ENCODE measurements at regions not wholly inside any gene's neighbourhood (a gene's known extent, or its start where the extent isn't known, plus 50 kb on each side); places are given as distances from the start of the nearest gene placed in this dataset.

DNA sequence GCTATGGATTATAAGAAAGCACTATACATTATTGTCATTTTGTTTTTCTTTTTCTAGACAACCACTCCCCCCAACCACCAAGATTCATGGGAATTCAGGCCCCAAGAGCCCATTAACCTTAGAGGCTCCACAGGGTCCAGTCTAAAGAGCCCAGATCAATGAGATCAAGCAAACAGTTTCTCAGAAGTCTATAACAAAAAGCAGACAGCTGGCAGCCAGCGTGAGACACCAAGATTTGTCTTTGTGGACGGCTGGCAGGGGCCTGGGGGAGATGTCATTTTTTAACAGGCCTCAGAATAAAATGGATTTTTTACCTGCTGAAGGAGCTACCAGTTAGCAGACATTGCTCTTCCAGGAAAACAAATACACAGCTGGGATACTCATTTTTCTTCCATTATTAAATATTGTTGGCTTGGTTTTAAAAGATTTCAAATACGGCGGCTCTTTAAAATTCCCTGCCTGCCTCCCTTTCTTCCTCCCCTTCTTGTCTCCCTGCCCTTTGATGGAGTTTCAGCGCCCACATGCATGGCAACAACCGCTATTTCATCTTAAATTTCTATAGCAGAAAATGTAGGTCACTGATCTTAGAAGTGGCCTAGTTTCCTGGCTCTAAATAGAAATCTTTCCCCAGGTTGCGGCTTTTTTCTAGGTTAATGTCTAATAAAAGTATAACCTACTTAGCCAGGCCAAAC, 130.6 kb downstream of the FAM174B start:
- TF ChIP-seq POLR2A (IDR thresholded peaks at IDR 0.05; ENCODE audit: low read depth, low read length), result no peak
- TF ChIP-seq POLR2AphosphoS5 (IDR thresholded peaks at IDR 0.05; ENCODE audit: low read depth, low read length), result no peak
- no peak for TF ChIP-seq TAF1 (IDR thresholded peaks at IDR 0.05; ENCODE audit: borderline replicate concordance, low read depth, low read length)
- FAIRE-seq (no peak), DNase-seq (ENCODE audit: insufficient read length) (no peak)

DNA sequence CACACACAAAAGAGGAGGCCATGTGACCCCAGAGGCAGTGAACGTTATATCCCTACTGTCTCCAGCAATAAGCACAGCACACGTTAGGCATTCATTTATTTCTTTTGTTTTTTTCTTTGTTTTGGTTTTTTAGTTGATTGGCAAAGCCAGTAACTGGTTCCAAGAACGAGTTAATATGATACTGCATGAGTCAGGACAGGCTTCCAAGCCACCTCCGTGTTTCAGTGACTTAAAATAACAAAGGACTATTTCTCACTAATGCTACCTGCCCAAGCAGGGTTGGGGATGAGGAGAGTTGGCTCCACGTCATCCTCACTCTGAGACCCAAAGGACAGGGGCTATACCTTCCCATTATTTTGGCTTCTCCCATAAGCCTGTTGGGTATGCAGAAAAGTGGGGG, 130.5 kb downstream of the ST8SIA2 start:
- FAIRE-seq (no peak), DNase-seq (ENCODE audit: insufficient read length) (no peak)
- no peak for TF ChIP-seq POLR2A (IDR thresholded peaks at IDR 0.05; ENCODE audit: low read depth, low read length)
- no peak for TF ChIP-seq POLR2AphosphoS5 (IDR thresholded peaks at IDR 0.05; ENCODE audit: low read depth, low read length)
- no peak for TF ChIP-seq TAF1 (IDR thresholded peaks at IDR 0.05; ENCODE audit: borderline replicate concordance, low read depth, low read length)

DNA sequence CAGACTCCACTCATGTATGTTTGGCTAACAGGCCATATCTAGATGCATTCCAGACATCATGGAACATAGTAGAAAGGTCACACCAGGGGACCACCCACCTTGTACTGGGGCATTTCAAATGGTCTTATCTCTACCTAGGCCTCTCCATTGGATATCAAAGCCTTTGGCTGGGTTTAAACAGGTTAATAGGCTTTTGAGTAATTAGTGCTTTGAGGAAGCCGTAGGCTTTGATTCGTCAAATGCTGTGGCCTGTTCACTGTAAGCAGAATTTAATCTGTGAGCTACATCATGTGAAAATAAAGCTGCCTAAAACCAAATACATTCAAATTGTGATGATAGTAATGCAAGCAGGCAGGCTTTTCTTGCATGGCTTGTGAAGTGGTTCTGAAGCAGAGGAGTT, 129.5 kb downstream of the ST8SIA2 start:
- no peak for DNase-seq (ENCODE audit: insufficient read length)
- TF ChIP-seq POLR2AphosphoS5 (IDR thresholded peaks at IDR 0.05; ENCODE audit: low read depth, low read length) (no peak), TAF1 (IDR thresholded peaks at IDR 0.05; ENCODE audit: borderline replicate concordance, low read depth, low read length) (no peak), POLR2A (IDR thresholded peaks at IDR 0.05; ENCODE audit: low read depth, low read length) (no peak)
- FAIRE-seq, result no peak

DNA sequence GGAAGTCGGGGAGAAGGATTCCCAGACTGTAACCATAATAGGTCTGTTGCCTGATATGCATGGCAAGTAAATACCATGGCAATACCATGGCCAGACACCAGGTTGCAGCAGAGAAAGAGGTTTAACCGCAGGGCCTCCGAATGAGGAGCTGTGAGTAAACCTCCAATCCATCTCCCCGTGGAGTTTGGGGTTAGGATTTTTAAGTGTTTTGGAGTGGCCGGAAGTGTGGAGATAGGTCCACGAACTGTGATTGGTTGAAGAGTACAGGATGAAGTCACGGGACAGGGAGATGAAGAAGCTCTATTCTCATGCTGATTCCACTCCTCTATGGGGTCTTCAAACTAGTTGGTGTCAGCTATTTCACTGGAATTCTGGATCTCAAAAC, 127.9 kb downstream of the ST8SIA2 start:
- DNase-seq (ENCODE audit: insufficient read length) (peak; percentile 15), FAIRE-seq (peak; percentile 78)
- TF ChIP-seq POLR2A (IDR thresholded peaks at IDR 0.05; ENCODE audit: low read depth, low read length), result no peak
- TF ChIP-seq POLR2AphosphoS5 (IDR thresholded peaks at IDR 0.05; ENCODE audit: low read depth, low read length), result no peak

DNA sequence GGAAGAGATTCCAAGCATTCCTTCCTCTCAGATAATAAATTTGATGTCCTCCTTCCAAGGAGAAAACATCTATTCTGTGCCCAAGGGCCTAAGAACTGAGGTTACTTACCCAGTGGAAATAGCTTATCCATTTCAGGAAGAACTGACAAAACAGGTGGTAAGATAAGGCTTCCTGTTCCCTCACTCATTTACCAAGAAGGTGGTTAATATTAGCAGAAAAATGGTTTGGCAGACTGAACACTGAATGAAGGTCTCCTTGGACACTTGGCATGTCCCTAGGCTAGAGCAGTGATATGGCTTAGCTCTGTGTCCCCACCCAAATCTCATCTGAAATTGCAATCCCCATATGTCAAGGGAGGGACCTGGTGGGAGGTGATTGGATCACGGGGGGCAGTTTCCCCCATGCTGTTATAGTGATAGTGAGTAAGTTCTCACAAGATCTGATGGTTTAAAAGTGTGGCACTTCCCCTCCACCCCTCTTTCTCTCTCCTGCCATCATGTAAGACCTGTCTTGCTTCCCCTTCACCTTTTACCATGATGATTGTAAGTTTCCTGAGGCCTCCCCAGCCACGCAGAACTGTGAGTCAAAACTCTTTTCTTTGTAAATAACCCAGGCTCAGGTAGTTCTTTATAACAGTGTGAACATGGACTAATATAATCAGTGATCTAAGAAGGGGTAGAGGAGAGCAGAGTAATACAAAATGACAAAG, 127.4 kb downstream of the ST8SIA2 start:
- no peak for TF ChIP-seq POLR2AphosphoS5 (IDR thresholded peaks at IDR 0.05; ENCODE audit: low read depth, low read length)
- TF ChIP-seq TAF1 (IDR thresholded peaks at IDR 0.05; ENCODE audit: borderline replicate concordance, low read depth, low read length), result no peak
- TF ChIP-seq POLR2A (IDR thresholded peaks at IDR 0.05; ENCODE audit: low read depth, low read length), result no peak
- FAIRE-seq (no peak), DNase-seq (ENCODE audit: insufficient read length) (no peak)

DNA sequence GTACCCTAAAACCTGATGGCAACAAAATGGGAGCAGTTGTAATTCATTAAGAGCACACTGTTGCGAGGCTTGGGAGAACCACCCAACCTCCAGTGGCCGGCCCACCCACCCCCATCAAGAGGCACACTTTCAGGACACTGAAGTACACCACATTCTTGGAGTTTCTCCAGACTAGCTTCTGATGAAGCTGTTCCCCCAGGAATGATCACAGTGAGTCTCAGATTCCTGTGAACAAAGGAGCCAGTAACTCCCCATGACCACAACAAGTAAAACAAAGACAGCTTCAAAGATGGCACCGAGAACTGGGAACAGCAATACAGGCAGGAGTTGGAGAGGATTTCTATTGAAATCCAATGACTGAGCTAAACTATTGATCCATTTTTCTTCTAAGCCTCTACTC, 126.0 kb downstream of the ST8SIA2 start:
- no peak for FAIRE-seq
- TF ChIP-seq POLR2AphosphoS5 (IDR thresholded peaks at IDR 0.05; ENCODE audit: low read depth, low read length) (no peak), POLR2A (IDR thresholded peaks at IDR 0.05; ENCODE audit: low read depth, low read length) (no peak), TAF1 (IDR thresholded peaks at IDR 0.05; ENCODE audit: borderline replicate concordance, low read depth, low read length) (no peak)
- DNase-seq (ENCODE audit: insufficient read length), result no peak
